Cardiac muscle cell (in vitro differentiated cells and primary cell): ENCODE measurements at regions not wholly inside any gene's neighbourhood (a gene's known extent, or its start where the extent isn't known, plus 50 kb on each side); places are given as distances from the start of the nearest gene placed in this dataset.

Source experiments
- DNase-seq, 2 donors: peaks; one replicate each; pipeline versions ENCODE4 v3.0.0 to v3.0.0-alpha.2; 2010 to 2017; ENCODE audit warnings: low read depth in 1 of 2, low spot score in 1 of 2
- H3K27ac ChIP-seq: fragments of 200-600 bp; sonication (generic); 2 replicates; pipeline ENCODE4 v1.5.1; 2016
- H3K27me3 ChIP-seq: fragments of 200-600 bp; sonication (generic); 2 replicates; pipeline ENCODE4 v1.6.0; 2016; ENCODE audit warnings: control low read depth
- H3K36me3 ChIP-seq: fragments of 200-600 bp; sonication (generic); 2 replicates; pipeline ENCODE4 v1.5.1; 2016; ENCODE audit warnings: control low read depth
- H3K4me1 ChIP-seq: fragments of 200-600 bp; sonication (generic); 2 replicates; pipeline ENCODE4 v1.8.1; 2017; ENCODE audit warnings: low read depth, mild to moderate bottlenecking, mixed run types
- H3K4me3 ChIP-seq: fragments of 200-600 bp; sonication (generic); 2 replicates; pipeline ENCODE4 v1.5.1; 2016; ENCODE audit warnings: mild to moderate bottlenecking
- H3K9me3 ChIP-seq: fragments of 200-600 bp; sonication (generic); 2 replicates; pipeline ENCODE4 v1.5.1; 2017; ENCODE audit warnings: low read depth, mild to moderate bottlenecking, control low read depth
- TF ChIP-seq, protein P1 (sequence below): IDR thresholded peaks from 2 replicates; pipeline ENCODE4 v1.5.1; 2012; ENCODE audit warnings: low read depth, mild to moderate bottlenecking, low read length

DNA sequence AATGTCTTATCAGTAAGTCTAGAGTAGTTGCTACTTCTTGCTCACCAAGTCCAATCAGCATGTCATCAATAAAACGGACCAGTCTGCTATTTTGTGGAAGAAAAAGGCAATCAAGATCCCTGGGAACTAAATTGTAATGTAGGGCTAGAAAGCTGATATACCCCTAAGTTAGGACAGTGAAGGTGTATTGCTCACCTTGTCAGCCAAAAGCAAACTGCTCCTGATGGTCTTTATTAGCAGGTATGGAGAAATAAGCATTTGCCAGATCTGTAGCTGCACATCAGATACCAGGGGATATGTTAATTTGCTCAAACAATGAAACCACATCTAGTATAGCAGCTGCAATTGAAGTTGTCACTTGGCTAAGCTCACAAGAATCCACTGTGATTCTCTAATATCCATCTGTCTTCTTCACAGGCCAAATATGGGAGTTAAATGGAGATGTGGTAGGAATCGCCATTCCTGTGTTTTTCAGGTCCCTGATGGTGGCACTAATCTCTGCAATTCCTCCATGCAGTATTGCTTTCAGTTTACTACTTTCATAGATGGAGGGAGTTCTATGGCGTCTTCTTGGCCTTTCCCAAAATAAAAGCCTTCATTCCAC is 75.0 kb downstream of the TMEM237 start:
- no peaks in the 10 kb centered on the region for H3K27me3 ChIP-seq
- no peak overlapping the region for H3K4me3 ChIP-seq
- H3K36me3 ChIP-seq, result no peaks in the 10 kb centered on the region
- DNase-seq, result no peak
- TF ChIP-seq, protein P1, sequence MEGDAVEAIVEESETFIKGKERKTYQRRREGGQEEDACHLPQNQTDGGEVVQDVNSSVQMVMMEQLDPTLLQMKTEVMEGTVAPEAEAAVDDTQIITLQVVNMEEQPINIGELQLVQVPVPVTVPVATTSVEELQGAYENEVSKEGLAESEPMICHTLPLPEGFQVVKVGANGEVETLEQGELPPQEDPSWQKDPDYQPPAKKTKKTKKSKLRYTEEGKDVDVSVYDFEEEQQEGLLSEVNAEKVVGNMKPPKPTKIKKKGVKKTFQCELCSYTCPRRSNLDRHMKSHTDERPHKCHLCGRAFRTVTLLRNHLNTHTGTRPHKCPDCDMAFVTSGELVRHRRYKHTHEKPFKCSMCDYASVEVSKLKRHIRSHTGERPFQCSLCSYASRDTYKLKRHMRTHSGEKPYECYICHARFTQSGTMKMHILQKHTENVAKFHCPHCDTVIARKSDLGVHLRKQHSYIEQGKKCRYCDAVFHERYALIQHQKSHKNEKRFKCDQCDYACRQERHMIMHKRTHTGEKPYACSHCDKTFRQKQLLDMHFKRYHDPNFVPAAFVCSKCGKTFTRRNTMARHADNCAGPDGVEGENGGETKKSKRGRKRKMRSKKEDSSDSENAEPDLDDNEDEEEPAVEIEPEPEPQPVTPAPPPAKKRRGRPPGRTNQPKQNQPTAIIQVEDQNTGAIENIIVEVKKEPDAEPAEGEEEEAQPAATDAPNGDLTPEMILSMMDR, result no peak
- no peaks in the 10 kb centered on the region for H3K9me3 ChIP-seq
- H3K4me1 ChIP-seq, result no peaks in the 10 kb centered on the region
- H3K27ac ChIP-seq, result no peak overlapping the region

DNA sequence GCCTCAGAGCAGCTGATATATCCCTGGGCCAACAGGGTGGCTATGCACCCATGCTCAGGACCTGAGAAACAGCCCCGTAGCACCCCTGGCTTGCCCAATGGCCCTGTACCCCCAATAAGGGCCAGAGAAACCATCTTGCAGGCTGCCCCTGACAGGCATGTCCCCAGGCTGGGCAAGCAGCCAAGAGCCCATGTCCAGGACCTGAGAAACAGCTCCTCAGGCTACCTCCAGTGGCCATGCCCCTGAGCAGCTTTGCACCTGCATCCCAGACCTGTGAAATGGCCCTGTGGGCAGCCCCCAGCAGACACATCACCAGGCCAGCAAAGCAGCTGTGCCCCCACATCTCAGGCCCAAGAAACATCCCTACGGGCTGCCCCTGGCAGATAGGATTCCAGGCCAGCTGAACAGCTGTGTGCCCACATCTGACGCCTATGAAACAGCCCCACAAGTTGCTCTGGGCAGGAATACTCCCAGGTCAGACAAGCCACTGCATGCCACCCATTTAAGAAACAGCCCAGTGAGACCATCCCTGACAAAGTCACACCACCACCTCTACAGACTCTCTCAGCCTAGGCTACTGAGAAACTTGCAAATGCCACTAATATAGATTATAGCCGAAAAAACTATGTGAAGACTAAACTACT is 84.1 kb downstream of the TMEM237 start:
- Histone ChIP-seq H3K9me3 (no peaks in the 10 kb centered on the region), H3K36me3 (no peaks in the 10 kb centered on the region), H3K27ac (no peak overlapping the region), H3K27me3 (no peaks in the 10 kb centered on the region), H3K4me1 (no peaks in the 10 kb centered on the region), H3K4me3 (no peak overlapping the region)
- peak in 1 of 2 donors; percentile 2 for DNase-seq
- TF ChIP-seq, protein P1, result no peak

DNA sequence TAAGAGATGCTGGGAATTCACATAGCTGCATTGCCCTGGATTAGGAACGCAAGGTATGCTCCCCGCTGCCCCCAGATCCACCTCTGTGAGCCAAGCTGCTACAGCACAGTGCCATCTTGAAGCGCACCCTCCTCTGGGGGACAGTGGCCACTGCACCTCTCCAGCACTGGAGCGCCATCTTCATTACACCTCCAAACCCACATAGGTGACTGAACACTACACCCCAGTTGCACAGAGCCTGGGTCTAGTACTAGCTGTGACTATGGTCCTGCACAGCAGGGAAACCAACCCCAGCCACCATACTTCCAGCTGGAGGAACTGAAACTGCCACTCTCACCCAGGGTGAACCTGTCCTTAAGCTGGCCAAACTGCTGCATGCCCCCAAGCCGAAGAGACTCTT is 84.6 kb downstream of the TMEM237 start:
- Histone ChIP-seq H3K27ac (no peak overlapping the region), H3K27me3 (no peaks in the 10 kb centered on the region), H3K36me3 (no peaks in the 10 kb centered on the region), H3K9me3 (no peaks in the 10 kb centered on the region), H3K4me1 (no peaks in the 10 kb centered on the region), H3K4me3 (no peak overlapping the region)
- no peak for DNase-seq
- TF ChIP-seq, protein P1, result no peak

DNA sequence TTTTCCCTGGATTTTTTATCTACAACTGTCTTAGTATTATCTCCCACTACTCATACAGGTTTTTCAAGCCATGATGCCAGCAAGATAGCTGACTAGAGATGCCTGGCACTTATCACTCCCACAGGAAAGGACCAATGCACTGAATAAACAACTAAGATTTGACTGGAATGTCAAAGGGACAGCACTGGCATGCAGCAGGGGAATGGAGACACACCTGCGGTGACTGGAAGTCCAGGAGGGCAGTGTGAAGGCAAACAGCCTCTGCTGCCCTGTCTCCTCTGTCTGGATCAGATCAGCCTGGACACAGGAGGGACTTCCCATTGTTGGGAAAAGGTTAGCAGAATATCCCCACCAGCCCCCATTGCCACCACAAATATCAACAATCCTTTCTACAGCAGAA is 85.1 kb downstream of the TMEM237 start:
- H3K36me3 ChIP-seq, result no peaks in the 10 kb centered on the region
- TF ChIP-seq, protein P1, result no peak
- no peak overlapping the region for H3K27ac ChIP-seq
- no peak overlapping the region for H3K4me3 ChIP-seq
- H3K9me3 ChIP-seq, result no peaks in the 10 kb centered on the region
- H3K4me1 ChIP-seq, result no peaks in the 10 kb centered on the region
- H3K27me3 ChIP-seq, result no peaks in the 10 kb centered on the region
- DNase-seq, result peak in 1 of 2 donors; percentile 1

DNA sequence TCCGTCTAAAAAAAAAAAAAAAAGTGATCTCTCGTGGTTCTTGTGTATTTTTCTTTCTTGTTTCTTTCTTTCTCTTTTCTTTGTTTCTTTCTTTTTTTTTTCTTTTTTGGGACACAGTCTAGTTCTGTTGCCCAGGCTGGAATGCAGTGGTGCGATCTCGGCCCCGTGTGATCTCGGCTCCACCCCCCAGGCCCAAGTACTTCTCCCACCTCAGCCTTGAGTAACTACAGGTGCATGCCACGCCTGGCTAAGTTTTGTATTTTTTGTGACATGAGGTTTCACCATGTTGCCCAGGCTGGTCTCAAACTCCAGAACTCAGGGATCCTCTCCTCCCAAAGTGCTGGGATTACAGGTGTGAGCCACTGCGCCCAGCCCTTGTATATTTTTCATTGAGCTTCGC is 91.4 kb downstream of the TMEM237 start:
- H3K9me3 ChIP-seq, result no peaks in the 10 kb centered on the region
- H3K27ac ChIP-seq, result no peak overlapping the region
- H3K36me3 ChIP-seq, result no peaks in the 10 kb centered on the region
- no peaks in the 10 kb centered on the region for H3K4me1 ChIP-seq
- H3K4me3 ChIP-seq, result no peak overlapping the region
- TF ChIP-seq, protein P1, result no peak
- no peak for DNase-seq
- no peaks in the 10 kb centered on the region for H3K27me3 ChIP-seq
